ENCODE measurements at regions not wholly inside any gene's neighbourhood (a gene's known extent, or its start where the extent isn't known, plus 50 kb on each side); places are given as distances from the start of the nearest gene placed in this dataset.
"Not testable (repeated sequence)": the region's sequence is repeated elsewhere in the genome, so short reads cannot be mapped to it uniquely, and the experiment has no call there.

DNA sequence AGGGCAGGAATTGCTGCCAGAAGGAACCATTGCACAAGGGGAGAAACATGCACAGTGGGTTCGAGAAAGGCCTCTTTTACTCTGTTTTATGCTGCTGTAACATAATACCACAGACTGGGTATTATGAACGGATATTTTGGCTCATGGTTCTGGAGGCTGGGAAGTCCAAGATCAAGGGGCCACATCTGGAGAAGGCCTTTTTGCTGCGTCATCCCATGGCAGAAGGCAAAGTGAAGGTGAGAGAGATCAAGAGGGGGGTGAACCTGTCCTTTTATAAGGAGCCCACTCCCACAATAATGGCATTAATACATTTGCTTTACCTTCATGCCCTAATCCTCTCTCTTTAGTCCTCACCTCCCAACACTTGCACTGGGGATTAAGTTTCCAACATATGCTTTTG, 136.9 kb upstream of the ALDH1B1 start:
- intact Hi-C loops (cut with micrococcal nuclease), result no loop called here

DNA sequence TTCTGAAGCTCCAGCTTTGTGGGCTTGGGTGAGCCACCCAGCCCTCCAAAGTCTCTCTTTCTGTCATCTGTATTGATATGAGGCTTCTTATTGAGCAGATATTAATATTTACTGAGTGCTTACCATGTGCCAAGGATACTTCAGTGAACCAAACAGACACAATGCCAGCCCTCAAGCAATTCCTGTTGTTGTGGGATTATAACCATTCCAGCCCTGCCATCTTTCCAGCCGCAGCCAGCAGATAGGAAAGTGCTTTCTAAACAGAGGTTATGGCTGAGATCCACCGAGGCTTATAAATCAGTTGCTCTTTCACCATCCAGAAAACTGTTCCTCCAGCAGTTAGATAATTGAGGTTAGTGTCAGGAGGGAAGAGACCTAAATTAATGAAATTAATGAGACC, 137.7 kb upstream of the ALDH1B1 start:
- intact Hi-C loops (cut with micrococcal nuclease), result no loop called here

DNA sequence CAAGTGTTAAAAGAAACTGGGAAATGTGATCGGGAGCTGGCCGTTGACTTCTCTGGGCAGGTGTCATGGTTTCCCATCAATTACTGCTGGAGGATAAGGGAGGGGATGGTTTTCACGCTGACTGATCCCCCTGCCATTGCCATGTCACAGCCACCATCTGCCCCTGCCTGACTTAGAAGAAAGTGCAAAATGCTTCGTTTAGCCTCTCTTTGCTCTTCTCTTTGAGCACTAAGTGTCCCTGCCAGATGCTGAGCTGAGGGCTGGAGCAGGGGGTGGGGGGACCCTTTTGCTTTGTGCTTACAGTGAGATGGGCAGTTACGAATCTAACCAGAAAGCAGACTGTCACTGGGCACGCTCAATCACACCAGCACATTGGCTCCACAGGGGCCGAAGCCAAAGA, 138.4 kb upstream of the ALDH1B1 start:
- intact Hi-C loops (cut with micrococcal nuclease), result no loop called here

DNA sequence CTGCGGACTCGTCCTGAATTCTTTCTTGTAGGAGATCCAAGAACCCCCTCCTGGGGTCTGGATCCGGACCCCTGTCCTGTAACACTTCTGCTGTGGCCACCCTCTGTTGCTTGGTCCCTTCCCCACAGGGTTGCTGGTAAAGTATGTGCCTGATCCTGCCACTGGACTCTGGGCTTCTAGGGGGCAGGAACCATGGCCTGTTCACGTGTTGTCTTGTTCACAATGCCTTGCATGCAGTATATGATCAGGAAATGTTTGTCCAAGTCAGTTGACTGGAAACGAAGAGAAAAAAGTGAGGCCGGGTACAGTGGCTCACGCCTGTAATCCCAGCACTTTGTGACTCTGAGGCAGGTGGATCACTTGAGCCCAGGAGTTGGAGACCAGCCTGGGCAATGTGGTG, 139.3 kb upstream of the ALDH1B1 start:
- intact Hi-C loops (cut with micrococcal nuclease), result no loop called here

DNA sequence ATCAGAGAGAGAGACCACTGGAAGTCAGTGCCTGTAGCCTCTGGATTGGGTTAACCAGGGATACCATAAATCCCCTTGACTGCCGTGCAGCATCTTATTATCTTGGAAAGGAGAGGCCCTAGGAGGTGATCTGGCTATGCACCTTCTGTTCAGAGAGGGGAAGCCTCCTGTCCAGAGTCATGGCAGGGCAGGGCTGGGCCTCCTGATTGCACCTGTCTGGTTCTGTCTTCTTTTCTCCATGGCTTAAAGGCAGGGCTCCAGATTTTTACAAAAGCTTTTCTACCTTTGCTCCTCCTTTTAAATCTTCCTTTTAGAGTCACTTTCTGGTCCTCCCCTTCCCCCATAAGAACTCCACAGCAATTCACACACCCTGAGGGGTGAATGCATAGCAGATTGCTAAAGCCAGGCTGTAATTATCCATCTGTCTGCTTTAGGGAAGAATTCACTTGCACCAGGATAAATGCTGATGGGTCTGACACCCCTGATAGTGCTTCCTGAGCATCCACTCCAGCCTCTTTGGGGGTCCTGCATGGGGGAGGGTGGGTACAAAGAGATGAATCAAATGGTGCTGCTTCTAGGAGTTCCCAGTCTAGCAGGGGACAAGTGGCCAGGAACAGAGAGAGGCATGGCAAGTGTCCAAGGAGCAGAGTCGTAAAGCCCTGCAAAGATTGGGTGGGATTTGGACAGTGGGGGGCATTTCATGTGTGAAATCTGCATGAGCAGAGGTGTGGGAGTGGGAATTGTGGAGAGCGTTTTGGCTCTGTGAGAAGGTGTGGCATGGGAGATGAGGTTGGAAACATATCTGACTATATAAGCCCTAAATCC, 141.3 kb upstream of the ALDH1B1 start:
- intact Hi-C loops (cut with micrococcal nuclease), result no loop called here

DNA sequence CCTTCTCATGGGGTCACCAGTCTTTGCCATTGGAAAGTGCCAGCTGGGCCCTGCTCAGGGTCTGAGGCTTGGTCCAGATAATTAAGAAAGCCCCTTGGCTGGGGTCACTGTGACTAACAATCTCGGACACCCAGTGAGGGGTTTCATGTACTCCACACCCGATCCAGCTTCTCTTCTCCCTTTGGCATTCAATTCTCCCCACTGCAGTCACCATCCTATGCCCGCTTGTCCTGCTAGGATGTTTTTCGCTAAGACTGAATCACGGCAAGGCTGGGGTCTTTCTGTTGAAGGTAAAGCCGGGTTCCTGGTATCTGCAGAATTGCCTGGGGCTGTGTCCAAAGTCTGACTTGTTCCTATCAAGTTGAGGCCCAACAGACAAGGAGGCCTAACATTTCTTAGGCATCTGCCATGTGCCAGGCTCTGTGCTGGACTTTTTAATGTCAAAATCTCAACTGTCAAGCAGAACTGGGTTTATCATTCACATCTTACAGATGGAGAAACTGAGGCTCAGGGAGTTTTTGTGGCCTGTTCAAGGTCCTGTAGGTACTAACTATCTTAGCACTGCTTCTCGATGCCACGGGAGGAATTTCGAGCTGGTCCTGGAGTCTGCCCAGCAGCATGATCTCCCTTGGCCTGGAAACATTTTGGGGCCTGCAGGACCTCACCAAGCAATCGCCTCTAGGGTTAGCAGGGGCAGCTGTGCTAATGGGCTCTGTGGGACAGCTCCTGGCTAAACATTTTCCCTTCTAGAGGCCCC, 142.0 kb upstream of the ALDH1B1 start:
- intact Hi-C loops (cut with micrococcal nuclease), result no loop called here

DNA sequence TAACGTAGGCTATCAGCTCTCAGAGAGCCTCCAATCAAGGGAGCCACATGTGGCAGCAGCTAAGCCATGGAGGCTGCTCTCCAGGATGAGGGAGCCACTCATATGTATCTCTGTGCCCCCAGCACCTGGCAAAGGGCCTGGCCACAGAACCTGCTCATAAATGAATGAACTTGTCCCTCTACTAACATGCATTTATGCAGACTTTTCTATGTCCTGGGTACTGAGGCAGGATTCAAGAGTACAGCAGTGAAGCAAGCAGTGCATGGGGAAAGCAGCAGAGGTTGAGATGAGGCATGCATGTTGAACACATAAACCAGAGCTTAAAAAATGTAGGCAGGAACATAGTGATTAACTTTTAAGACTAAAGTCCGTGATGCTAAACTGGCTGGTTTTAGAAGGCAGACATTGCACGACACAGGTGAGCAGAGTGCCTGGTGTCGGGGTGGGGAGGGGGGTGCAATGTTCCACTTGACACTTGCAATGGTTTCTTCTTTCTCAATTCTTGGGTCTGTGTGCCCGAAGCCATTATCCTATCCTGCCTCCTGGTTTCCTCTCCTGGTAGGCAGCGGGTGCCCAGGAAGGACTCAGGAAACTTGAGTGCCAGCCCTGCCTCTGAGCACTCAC, 142.8 kb upstream of the ALDH1B1 start:
- intact Hi-C loops (cut with micrococcal nuclease), result no loop called here

DNA sequence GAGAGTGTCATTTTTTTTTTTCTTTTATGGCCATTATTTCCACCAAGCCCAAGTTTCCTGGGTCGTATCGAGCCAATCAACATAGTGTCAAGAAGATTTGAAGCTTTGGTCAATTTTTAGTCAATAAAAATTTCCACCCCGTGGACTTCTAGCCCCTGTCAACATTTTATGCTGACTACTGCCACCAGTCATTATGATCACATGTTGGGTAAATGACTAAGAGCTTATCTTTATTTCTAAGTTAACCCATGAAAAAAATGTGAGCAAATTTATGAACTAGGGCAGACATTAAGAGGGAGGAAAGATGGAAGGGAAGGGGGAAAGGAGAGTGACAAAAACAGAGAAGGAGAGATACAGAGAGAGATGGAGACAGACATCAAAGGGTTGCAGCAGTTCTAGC, 143.5 kb upstream of the ALDH1B1 start:
- intact Hi-C loops (cut with micrococcal nuclease), result no loop called here

DNA sequence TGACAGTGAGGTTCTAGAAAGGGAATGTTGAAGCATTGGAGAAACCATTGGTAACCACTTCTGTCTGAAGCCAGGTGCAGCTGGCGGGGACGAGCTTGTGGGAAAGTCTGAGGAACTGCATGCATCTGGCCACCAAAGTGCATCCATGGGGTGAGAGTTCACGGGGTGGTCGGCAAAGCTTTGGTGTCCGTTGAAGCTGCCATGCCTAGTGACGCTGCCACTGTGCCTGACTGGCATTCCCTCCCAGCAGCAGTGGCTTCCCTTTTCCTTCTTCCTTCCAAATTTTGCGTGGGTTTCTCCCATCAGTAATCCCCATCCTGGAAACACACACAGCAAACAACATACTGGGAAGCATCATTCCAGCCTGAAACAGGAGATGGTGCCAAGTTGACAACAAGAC, 145.7 kb upstream of the ALDH1B1 start:
- intact Hi-C loops (cut with micrococcal nuclease), result no loop called here

DNA sequence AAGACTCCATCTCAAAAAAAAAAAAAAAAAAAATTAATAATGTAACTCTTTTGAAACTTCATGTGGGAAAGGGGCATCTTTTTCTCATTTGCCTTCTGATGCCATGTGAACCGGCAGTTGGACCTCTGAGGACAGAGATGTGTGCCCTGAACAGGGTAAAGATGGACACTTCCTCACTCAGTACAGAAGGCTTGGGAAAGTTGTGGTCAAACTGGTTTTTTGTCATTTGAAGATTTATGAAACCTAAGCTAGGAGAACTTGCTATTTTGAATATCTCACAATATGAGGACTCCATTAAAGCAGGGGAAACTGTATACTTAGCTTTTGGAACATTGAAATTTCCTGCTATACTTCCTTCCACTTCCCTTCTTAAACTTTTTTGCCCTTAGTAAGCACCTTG, 147.5 kb upstream of the ALDH1B1 start:
- intact Hi-C loops (cut with micrococcal nuclease), result no loop called here

DNA sequence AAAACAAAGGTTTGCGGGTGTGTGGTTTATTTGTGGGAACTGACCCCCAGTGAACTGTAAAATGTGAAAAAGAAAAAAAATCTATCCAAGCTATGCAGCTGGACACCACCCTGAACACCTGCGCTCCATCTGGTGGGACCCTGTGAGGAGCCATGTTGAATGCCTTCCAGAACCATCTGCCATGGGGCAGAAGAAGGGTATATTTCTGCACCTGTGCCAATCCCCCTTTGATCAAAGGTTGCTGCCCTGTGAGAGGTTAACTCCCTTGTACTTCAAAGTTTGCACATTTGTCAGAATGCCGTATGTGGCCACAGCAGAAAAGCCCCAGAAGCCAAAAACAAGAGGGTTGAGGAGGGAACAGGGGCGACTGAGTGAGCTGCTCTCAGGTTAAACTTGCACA, 148.5 kb upstream of the ALDH1B1 start:
- intact Hi-C loops (cut with micrococcal nuclease), result no loop called here

DNA sequence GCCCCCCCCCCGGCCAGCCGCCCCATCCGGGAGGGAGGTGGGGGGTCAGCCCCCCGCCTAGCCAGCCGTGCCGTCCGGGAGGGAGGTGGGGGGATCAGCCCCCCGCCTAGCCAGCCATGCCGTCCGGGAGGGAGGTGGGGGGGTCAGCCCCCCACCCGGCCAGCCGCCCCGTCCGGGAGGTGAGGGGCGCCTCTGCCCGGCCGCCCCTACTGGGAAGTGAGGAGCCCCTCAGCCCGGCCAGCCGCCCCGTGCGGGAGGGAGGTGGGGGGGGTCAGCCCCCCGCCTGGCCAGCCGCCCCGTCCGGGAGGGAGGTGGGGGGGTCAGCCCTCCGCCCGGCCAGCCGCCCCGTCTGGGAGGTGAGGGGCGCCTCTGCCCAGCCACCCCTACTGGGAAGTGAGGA, 150.4 kb upstream of the ALDH1B1 start:
- intact Hi-C loops (cut with micrococcal nuclease), result not testable (repeated sequence)

DNA sequence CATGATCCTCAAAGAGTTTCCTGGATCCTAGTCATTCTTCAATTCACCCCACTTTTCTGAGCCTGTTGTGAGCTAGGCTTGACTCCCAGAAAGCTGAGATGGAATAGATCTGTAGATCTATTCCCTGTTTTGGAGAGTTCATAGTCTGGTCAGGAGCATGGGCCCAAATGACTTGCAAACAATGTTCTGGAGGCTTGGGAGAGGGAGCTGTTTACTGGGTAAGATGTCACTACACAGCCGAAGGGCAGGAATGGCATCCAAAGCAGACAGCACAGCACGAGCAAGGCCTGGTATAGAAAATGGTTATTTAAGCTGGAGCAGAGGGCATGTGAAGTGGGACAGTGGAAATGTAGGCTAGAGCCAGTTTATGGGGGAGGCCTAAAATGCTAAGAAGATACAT, 152.5 kb upstream of the ALDH1B1 start:
- intact Hi-C loops (cut with micrococcal nuclease), result no loop called here

DNA sequence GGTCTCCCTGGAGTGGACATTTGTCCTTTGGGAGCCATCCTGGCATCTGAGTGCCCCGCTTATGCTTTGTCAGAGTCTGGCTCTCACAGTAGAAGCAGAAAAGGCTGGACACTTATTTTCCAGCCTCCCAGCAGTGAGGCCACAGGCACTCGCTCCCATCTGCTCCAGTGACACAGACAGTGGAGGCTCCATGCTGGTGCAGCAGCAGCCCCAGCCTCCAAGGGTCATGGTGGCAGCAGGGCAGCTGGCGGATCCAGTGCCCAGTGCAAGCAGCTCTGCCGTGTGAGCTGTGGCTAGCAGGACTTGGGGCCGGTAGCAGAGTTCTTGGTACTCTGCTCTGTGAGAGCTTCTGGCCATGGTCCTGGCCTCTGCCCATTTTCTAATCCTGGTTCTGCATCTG, 157.3 kb upstream of the ALDH1B1 start:
- intact Hi-C loops (cut with micrococcal nuclease), result no loop called here

DNA sequence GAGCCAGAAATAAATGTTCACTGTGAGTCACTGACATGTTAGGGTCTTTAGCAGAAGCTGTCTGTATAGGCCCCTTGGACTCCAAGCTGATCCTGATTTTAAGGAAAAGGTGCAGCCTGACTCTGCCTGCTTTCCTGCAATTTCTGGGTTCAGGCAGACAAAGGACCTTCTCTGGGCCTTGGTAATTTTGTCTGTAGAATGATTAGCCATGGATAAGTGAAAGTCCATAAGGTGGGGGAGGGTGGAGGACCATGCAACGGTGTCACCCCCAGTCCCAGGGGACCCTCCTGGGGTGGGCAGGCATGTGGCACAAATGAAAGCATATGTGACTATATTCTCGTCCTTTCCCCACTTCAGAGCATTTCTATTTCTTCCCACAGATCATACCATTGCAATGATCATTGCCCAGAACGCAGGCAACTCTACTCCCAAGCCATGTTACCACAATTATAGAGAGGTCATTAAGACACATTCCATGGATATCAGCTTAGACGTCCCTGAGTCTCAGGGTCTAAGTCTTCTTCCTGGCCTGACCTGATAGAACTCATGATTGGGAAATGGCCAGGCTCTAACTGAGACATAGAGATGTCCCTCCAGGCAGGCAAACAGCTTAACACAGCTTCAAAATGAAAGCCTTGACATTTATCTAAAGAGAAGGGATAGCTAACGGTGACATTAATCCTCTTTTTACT, 157.9 kb upstream of the ALDH1B1 start:
- intact Hi-C loops (cut with micrococcal nuclease), result no loop called here

DNA sequence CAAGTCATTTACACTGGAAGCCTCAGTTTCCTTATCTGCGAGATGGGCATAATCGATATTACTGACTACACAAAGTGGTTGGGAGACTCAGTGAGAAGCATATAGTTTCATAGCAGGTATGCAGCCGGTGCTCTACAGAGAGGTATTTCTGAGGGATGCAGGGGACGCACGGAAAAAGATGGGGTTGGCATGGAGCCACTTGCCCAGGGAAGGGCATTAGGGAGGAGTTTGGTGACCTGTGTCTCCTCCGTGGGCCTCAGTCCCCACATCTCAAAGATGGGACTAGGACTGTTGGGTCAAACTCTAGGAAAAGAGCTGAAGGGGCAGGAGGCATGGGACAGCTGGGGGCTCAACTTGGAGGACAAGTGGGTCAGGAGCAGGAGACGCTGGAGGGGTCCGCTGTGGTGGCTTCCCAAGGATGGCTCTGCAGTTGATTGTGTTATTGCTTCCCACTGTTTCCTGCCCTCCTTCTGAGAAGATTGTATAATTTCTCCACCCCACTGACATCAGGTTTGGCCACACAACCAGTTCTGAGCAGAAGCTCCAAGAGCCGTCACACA, 158.6 kb upstream of the ALDH1B1 start:
- intact Hi-C loops (cut with micrococcal nuclease), result no loop called here

DNA sequence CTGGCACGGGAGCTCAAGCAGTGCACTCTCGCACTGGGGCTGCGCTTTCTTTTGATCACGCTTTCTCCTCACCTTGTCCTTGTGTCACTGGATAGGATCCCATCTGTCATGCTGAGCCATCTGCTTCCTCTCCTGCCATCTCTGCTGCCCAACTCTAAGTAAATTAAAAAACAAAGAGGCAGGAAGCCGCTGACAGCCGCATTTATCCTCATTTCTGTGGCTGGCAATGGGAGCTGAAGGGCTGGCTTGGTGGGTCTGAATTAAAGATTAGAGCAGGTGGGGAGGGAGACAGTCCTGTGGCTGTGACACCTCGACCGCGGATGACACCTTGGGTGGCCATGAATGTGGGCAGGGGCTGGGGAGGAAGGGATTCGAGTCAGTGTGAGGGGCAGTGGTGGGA, 159.2 kb upstream of the ALDH1B1 start:
- intact Hi-C loops (cut with micrococcal nuclease), result no loop called here

DNA sequence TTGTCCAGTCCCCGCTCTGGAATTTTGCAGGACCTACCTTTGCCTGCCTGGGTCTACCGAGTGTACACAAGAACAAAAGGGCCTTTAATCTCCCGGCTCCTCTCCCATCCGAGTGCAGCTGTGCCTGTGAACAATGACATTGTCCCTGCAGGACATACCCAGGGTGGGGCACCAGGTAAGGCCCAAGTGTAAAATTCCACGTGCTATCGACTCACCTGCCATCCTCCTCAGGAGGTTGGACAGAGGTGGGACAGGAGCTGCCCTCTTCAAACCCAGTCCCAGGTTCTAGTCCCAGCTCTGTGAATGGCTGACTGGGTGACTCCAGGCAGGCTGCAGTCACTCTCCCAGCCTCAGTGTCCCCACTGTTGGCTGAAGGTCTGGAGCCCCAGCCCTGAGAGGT, 159.6 kb upstream of the ALDH1B1 start:
- intact Hi-C loops (cut with micrococcal nuclease), result no loop called here

DNA sequence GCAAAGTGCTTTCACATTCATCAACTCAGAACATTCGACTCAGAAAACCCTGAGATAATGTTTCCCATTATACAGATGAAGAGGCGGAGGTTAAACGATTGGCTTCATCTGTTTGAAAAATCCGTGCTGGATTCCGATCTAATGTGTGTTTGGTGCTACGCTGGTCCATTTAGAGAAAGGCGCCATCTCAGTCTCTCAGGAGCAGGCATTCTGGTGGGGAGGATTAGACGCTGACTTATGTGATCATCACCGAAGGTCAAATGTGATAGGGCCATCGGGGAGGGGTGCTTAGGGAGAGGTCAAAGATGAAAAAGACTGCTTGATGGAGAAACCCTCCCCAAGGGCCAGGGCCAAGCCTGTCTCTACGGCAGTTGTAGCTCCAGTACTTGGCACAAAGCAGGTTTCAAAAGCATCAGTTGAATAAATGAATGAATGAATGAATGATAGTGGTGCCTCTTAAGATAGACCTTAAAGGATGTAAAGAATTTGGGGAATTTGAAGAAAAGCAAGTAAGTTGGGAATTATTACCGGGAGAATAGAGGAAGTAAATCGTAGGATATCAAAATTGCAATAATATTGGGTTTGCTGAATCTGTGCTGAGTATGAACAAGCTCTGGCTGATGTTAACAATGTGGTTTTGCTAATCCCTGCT, 160.6 kb upstream of the SHB start:
- intact Hi-C loops (cut with micrococcal nuclease), result no loop called here

DNA sequence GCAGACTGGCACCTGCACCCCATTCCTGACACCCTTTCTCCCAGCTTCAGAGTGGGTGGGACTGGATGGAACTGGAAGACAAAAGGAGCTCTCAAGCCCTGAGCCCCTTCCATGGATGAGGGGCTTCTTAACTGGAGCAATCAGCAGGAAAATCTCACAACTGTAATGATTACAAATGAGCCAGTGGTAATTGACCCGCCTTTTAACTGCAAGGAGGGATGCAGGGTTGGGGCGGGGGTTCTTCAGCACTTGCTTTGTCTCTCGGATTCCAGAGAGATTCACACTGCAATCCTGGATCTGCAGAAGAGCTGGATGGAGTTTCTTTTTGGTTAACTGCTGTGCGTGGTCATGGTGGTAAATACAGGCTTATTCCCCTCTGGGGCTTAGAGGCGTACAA, 160.1 kb upstream of the SHB start:
- intact Hi-C loops (cut with micrococcal nuclease), result no loop called here

All from T-helper 2 cell treated with Interferon-gamma antibody and Interleukin-4, amounts not matched to agents 100 ng/mL and 5 ng/mL, for 36 hours (primary cell).